Endothelial cell of umbilical vein (primary cell): ENCODE measurements at regions not wholly inside any gene's neighbourhood (a gene's known extent, or its start where the extent isn't known, plus 50 kb on each side); places are given as distances from the start of the nearest gene placed in this dataset.

Experiments used
- BruUV-seq: library from RNA; stranded (reverse); fragments of 400-500 nt; replicated peaks from 2 replicates; lab custom pipeline; 2021; lab: Mats Ljungman, UMichigan
- CTCF ChIA-PET: fragments of 300-600, 350-600 bp; sonication (Branson Sonifier 250); formaldehyde crosslinking; loops from one replicate; lab custom pipeline; 2021; ENCODE audit warnings: antibody characterized with exemption, inconsistent platforms; lab: Charles Lee
- POLR2A ChIA-PET: fragments of 300-600, 350-600 bp; sonication (Branson Sonifier 250); formaldehyde crosslinking; loops from one replicate; lab custom pipeline; 2021; ENCODE audit warnings: antibody characterized with exemption, inconsistent platforms; lab: Charles Lee
- DNase-seq: peaks from one replicate; pipeline ENCODE4 v3.0.0-alpha.2; 2011; ENCODE audit warnings: low read depth, low spot score
- FAIRE-seq: peaks from 2 replicates; lab custom pipeline; 2011; peaks lifted over from hg19 to GRCh38; lab: Jason Lieb, UNC
- H2AFZ ChIP-seq: 2 replicates; pipeline ENCODE4 v1.6.0; 2012; ENCODE audit warnings: low read depth, low read length, control low read depth, inconsistent platforms
- H3K27ac ChIP-seq: 2 replicates; pipeline ENCODE4 v1.5.1; 2011; ENCODE audit warnings: low read depth, mild to moderate bottlenecking, control low read depth, low read length, moderate library complexity; ENCODE audit not compliant: insufficient read depth
- H3K27me3 ChIP-seq, 2 experiments: 2 replicates each; pipeline versions ENCODE4 v1.6.0 to v1.6.1; 2011; ENCODE audit warnings: low read length in 2 of 2, mixed read lengths in 1 of 2; ENCODE audit not compliant: control insufficient read depth in 2 of 2, insufficient read depth in 2 of 2
- H3K36me3 ChIP-seq, 2 experiments: 2 replicates in 1 of 2; 3 replicates in 1 of 2; pipeline ENCODE4 v1.5.1; 2011; ENCODE audit warnings: low read length in 2 of 2, mild to moderate bottlenecking in 1 of 2, moderate library complexity in 1 of 2; ENCODE audit not compliant: control insufficient read depth in 2 of 2, insufficient read depth in 2 of 2; ENCODE audit errors: extremely low read depth in 1 of 2
- H3K4me1 ChIP-seq: 3 replicates; pipeline ENCODE4 v1.5.1; 2011; ENCODE audit warnings: mild to moderate bottlenecking, low read length; ENCODE audit not compliant: control insufficient read depth, insufficient read depth; ENCODE audit errors: extremely low read depth
- H3K4me2 ChIP-seq: 2 replicates; pipeline ENCODE4 v1.6.1; 2011; ENCODE audit warnings: low read length, control low read depth, mixed read lengths; ENCODE audit not compliant: insufficient read depth
- H3K4me3 ChIP-seq, 3 experiments: fragments of 200-600 bp in 1 of 3; sonication (generic), shearing (Covaris generic) in 1 of 3; replicated peaks in 1 of 3; 2 replicates each; pipeline ENCODE4 v1.5.1; 2011 to 2016; ENCODE audit warnings: control low read depth in 3 of 3, low read length in 3 of 3, mild to moderate bottlenecking in 2 of 3, inconsistent platforms in 1 of 3, low read depth in 1 of 3, moderate library complexity in 1 of 3; ENCODE audit not compliant: insufficient read depth in 1 of 3
- H3K79me2 ChIP-seq: 2 replicates; pipeline ENCODE4 v1.6.0; 2012; ENCODE audit warnings: low read length, inconsistent platforms; ENCODE audit not compliant: control insufficient read depth, insufficient read depth
- H3K9ac ChIP-seq: replicated peaks from 2 replicates; pipeline ENCODE3; 2011; ENCODE audit warnings: low read length, control low read depth; ENCODE audit not compliant: insufficient read depth; ENCODE audit errors: extremely low read depth
- H3K9me1 ChIP-seq: replicated peaks from 3 replicates; pipeline ENCODE4 v1.6.0; 2011; ENCODE audit warnings: mild to moderate bottlenecking, low read length; ENCODE audit not compliant: control insufficient read depth, insufficient read depth; ENCODE audit errors: extremely low read depth
- H3K9me3 ChIP-seq: replicated peaks from 2 replicates; pipeline ENCODE4 v1.5.1; 2012; ENCODE audit warnings: low read length, inconsistent platforms; ENCODE audit not compliant: control insufficient read depth, insufficient read depth
- H4K20me1 ChIP-seq: replicated peaks from 2 replicates; pipeline ENCODE3; 2011; ENCODE audit warnings: mild to moderate bottlenecking, low read length; ENCODE audit not compliant: control insufficient read depth, insufficient read depth; ENCODE audit errors: extremely low read depth
- CTCF ChIP-seq, 2 donors: IDR thresholded peaks; 1 replicate in 1 of 2; 2 replicates in 1 of 2; pipeline ENCODE4 v1.5.1; 2011; ENCODE audit warnings: low read length in 2 of 2, mild to moderate bottlenecking in 2 of 2, moderate library complexity in 2 of 2, control low read depth in 1 of 2, inconsistent platforms in 1 of 2, low read depth in 1 of 2; ENCODE audit not compliant: insufficient read depth in 1 of 2; ENCODE audit errors: extremely low read depth in 1 of 2
- EZH2 ChIP-seq: IDR thresholded peaks from 2 replicates; pipeline ENCODE4 v1.6.1; 2012; ENCODE audit warnings: borderline replicate concordance, low read depth, mild to moderate bottlenecking, moderate library complexity, low read length, inconsistent platforms; ENCODE audit not compliant: severe bottlenecking
- FOS ChIP-seq: IDR thresholded peaks from 2 replicates; pipeline ENCODE4 v1.6.1; 2011; ENCODE audit warnings: mild to moderate bottlenecking, low read length, moderate library complexity, borderline replicate concordance; ENCODE audit not compliant: insufficient read depth
- GATA2 ChIP-seq: IDR thresholded peaks from 2 replicates; pipeline ENCODE4 v1.7.0; 2011; ENCODE audit warnings: low read depth, mild to moderate bottlenecking, moderate library complexity, mixed read lengths, low read length; ENCODE audit not compliant: insufficient read length, insufficient read depth
- JUN ChIP-seq: IDR thresholded peaks from 2 replicates; pipeline ENCODE4 v1.6.1; 2011; ENCODE audit warnings: borderline replicate concordance, low read depth; ENCODE audit not compliant: insufficient read length, insufficient read depth
- MAX ChIP-seq: IDR thresholded peaks from 2 replicates; pipeline ENCODE4 v1.6.1; 2011; ENCODE audit not compliant: insufficient read depth, insufficient read length
- MYC ChIP-seq: IDR thresholded peaks from one replicate; pipeline ENCODE4 v1.6.1; 2011; ENCODE audit warnings: mild to moderate bottlenecking, low read depth, low read length
- POLR2A ChIP-seq: IDR thresholded peaks from 2 replicates; pipeline ENCODE4 v1.6.1; 2012; ENCODE audit warnings: low read depth, mild to moderate bottlenecking, control low read depth, low read length
- POLR2AphosphoS5 ChIP-seq: IDR thresholded peaks from 2 replicates; pipeline ENCODE4 v1.6.1; 2012; ENCODE audit warnings: low read depth, mild to moderate bottlenecking, control low read depth, low read length, moderate library complexity; ENCODE audit not compliant: insufficient read depth
- dilution Hi-C: fragments of 300-500 bp; cut with MboI; formaldehyde crosslinking; loops from one replicate; pipeline ENCODE4 v1.15.0; 2019; ENCODE audit warnings: low sequenced_read_pairs; ENCODE audit not compliant: extremely low pct_ligation_motif_present
- intact Hi-C: fragments of 100-400 bp; cut with micrococcal nuclease; formaldehyde crosslinking; loops from one replicate; pipeline ENCODE4 v1.10.0; 2022

GRCh38 chr3:118402971-118403370 is 631.7 kb downstream of the IGSF11 start:
- TF ChIP-seq POLR2A (no peak), FOS (no peak), EZH2 (no peak), MYC (no peak), GATA2 (no peak), MAX (no peak), JUN (no peak), POLR2AphosphoS5 (no peak), CTCF (IDR thresholded peaks at IDR 0.05; ENCODE audit: extremely low read depth in 1 of 2, insufficient read depth in 1 of 2, low read depth in 1 of 2, low read length in 2 of 2) (no peak)
- H3K9ac ChIP-seq = no peak overlapping the region
- H3K27me3 ChIP-seq = no peaks in the 10 kb centered on the region
- no peak for DNase-seq
- H3K4me2 ChIP-seq = no peak overlapping the region
- no peak overlapping the region for H3K27ac ChIP-seq
- no peaks in the 10 kb centered on the region for H3K4me1 ChIP-seq
- H3K9me3 ChIP-seq = peaks cover 1% of the 10 kb centered on the region
- no peak overlapping the region for H2AFZ ChIP-seq
- H3K36me3 ChIP-seq = no peaks in the 10 kb centered on the region
- H3K9me1 ChIP-seq = no peaks in the 10 kb centered on the region
- ChIA-PET POLR2A (no interaction called here), CTCF (no interaction called here)
- H3K4me3 ChIP-seq = no peak overlapping the region
- intact Hi-C loops (no loop called here), dilution Hi-C loops (no loop called here)
- BruUV-seq = no TSS peak
- H3K79me2 ChIP-seq = no peaks in the 10 kb centered on the region
- H4K20me1 ChIP-seq = no peaks in the 10 kb centered on the region
- FAIRE-seq = no peak
